ENCODE measurements at regions not wholly inside any gene's neighbourhood (a gene's known extent, or its start where the extent isn't known, plus 50 kb on each side); places are given as distances from the start of the nearest gene placed in this dataset.

DNA sequence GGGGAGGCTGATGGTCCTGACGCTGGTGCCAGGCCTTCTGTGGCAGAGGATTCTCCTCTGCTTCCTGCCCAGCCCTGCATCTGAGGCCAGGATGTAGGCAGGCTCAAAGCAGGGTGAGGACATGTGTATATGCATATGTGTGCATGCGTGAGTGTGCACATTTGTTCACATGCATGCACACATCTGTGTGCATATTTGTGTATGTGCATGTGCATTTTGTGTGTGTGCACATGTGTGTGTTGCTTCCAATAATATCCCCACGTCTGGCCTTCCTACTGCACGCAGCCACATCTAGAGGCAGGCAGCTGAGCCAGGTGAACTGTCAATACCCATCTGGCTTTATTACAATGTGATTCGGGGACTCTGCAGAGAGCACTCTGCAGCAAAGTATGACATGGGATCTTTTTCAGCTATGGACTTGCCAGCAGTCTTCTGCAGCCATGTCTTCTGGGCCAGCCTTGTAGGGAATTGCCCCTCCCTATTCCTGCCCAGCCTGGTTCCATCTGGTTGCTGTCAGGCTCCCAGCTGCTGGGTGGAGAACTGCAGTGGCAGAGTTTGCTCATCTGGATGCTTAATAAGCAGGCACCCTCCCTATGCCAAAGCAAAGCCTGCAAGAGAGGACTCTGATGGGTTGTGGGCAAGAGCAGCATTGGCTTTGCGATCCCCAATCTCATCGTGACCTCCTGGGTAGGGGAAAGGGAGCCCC, 140.7 kb downstream of the PFKFB3 start:
- no peaks in the 10 kb centered on the region for H3K36me3 Mint-ChIP-seq (ENCODE audit: low read depth)
- H3K4me3 Mint-ChIP-seq = peak overlapping the region; percentile 13
- Histone ChIP-seq H3K36me3 (ENCODE audit: insufficient read depth, low read length) (no peaks in the 10 kb centered on the region), H3K4me3 (ENCODE audit: low read length) (no peak overlapping the region), H3K27ac (ENCODE audit: low read depth in 1 of 2, low read length in 2 of 2) (no peak overlapping the region), H3K9me3 (ENCODE audit: control insufficient read depth in 1 of 2, insufficient read depth in 1 of 2, low read length in 2 of 2) (no peaks in the 10 kb centered on the region), H3K27me3 (ENCODE audit: control insufficient read depth in 1 of 2, insufficient read depth in 2 of 2, low read length in 2 of 2) (no peaks in the 10 kb centered on the region), H3K4me1 (ENCODE audit: insufficient read depth, low read length) (peaks cover 29% of the 10 kb centered on the region)
- H3K27ac Mint-ChIP-seq = peak overlapping the region; percentile 55
- intact Hi-C loops (cut with DNase I, micrococcal nuclease) = loop anchor here in 1 of 2 experiments (2.0 to 10.0 kb wide), 3 partner anchors 49 to 139 kb away; partner anchors contain the start of gene PFKFB3
- TF ChIP-seq, protein P1, sequence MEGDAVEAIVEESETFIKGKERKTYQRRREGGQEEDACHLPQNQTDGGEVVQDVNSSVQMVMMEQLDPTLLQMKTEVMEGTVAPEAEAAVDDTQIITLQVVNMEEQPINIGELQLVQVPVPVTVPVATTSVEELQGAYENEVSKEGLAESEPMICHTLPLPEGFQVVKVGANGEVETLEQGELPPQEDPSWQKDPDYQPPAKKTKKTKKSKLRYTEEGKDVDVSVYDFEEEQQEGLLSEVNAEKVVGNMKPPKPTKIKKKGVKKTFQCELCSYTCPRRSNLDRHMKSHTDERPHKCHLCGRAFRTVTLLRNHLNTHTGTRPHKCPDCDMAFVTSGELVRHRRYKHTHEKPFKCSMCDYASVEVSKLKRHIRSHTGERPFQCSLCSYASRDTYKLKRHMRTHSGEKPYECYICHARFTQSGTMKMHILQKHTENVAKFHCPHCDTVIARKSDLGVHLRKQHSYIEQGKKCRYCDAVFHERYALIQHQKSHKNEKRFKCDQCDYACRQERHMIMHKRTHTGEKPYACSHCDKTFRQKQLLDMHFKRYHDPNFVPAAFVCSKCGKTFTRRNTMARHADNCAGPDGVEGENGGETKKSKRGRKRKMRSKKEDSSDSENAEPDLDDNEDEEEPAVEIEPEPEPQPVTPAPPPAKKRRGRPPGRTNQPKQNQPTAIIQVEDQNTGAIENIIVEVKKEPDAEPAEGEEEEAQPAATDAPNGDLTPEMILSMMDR (IDR thresholded peaks at IDR 0.05) = no peak
- H3K4me1 Mint-ChIP-seq (ENCODE audit: low read depth) = peaks cover 45% of the 10 kb centered on the region
- ChIA-PET CTCF (no interaction called here), POLR2A (no interaction called here)
- no peaks in the 10 kb centered on the region for H3K27me3 Mint-ChIP-seq
- ATAC-seq (ENCODE audit: poor library complexity) (no peak), DNase-seq (no peak)
- H3K9me3 Mint-ChIP-seq = peaks cover 3% of the 10 kb centered on the region

DNA sequence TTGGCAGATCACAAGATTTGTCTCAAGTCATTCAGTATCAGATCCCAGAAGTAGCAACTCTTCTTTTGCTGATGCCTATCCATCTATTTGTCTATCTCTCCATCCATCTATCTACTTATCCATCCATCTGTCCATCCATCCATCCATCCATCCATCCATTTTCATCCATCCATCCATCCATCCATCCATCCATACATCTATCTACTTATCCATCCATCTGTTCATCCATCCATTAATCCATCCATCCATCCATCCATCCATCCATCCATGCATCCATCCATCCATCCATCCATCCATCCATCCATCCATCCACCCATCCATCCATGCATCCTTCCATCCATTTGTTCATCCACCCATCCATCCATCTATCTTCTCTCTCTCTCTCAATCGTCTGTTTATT, 142.7 kb downstream of the PFKFB3 start:
- TF ChIP-seq, protein P1 (IDR thresholded peaks at IDR 0.05) = no peak
- intact Hi-C loops (cut with DNase I, micrococcal nuclease) = loop anchor here in 1 of 2 experiments (2.0 to 10.0 kb wide), 3 partner anchors 51 to 141 kb away; partner anchors contain the start of gene PFKFB3
- no peaks in the 10 kb centered on the region for H3K27me3 Mint-ChIP-seq
- peak overlapping the region; percentile 54 for H3K27ac Mint-ChIP-seq
- Histone ChIP-seq H3K4me1 (ENCODE audit: insufficient read depth, low read length) (peaks cover 33% of the 10 kb centered on the region), H3K9me3 (ENCODE audit: control insufficient read depth in 1 of 2, insufficient read depth in 1 of 2, low read length in 2 of 2) (no peaks in the 10 kb centered on the region), H3K4me3 (ENCODE audit: low read length) (no peak overlapping the region), H3K27ac (ENCODE audit: low read depth in 1 of 2, low read length in 2 of 2) (no peak overlapping the region), H3K36me3 (ENCODE audit: insufficient read depth, low read length) (no peaks in the 10 kb centered on the region), H3K27me3 (ENCODE audit: control insufficient read depth in 1 of 2, insufficient read depth in 2 of 2, low read length in 2 of 2) (no peaks in the 10 kb centered on the region)
- peaks cover 3% of the 10 kb centered on the region for H3K9me3 Mint-ChIP-seq
- ChIA-PET POLR2A (interaction anchor here (1.0 kb wide), 1 partner anchor 8 kb away, joined by 3 read pairs; no protein-coding TSS in a partner anchor), CTCF (interaction anchor here (3.6 kb wide), 1 partner anchor 143 kb away, joined by 20 read pairs; the partner anchor contains the start of gene PFKFB3)
- DNase-seq (no peak), ATAC-seq (ENCODE audit: poor library complexity) (no peak)
- H3K36me3 Mint-ChIP-seq (ENCODE audit: low read depth) = no peaks in the 10 kb centered on the region
- peaks cover 59% of the 10 kb centered on the region for H3K4me1 Mint-ChIP-seq (ENCODE audit: low read depth)
- H3K4me3 Mint-ChIP-seq = no peak overlapping the region

- H3K36me3 ChIP-seq (ENCODE audit: insufficient read depth, low read length) = no peaks in the 10 kb centered on the region
- POLR2A ChIA-PET = interaction anchor here (0.6 to 3.1 kb wide), 10 partner anchors 9 to 191 kb away, joined by 3 to 74 read pairs (median 14); partner anchors contain the start of gene PFKFB3
- no peak for DNase-seq
- Mint-ChIP-seq H3K4me3 (peak overlapping the region; percentile 72), H3K27ac (peak overlapping the region; percentile 92), H3K27me3 (no peaks in the 10 kb centered on the region), H3K4me1 (ENCODE audit: low read depth) (peaks cover 63% of the 10 kb centered on the region), H3K36me3 (ENCODE audit: low read depth) (no peaks in the 10 kb centered on the region), H3K9me3 (peaks cover 3% of the 10 kb centered on the region)
- no peaks in the 10 kb centered on the region for H3K27me3 ChIP-seq (ENCODE audit: control insufficient read depth in 1 of 2, insufficient read depth in 2 of 2, low read length in 2 of 2)
- peak overlapping the region in 1 of 2 donors; percentile 80 for H3K27ac ChIP-seq (ENCODE audit: low read depth in 1 of 2, low read length in 2 of 2)
- no peak overlapping the region for H3K4me3 ChIP-seq (ENCODE audit: low read length)
- no peaks in the 10 kb centered on the region for H3K9me3 ChIP-seq (ENCODE audit: control insufficient read depth in 1 of 2, insufficient read depth in 1 of 2, low read length in 2 of 2)
- TF ChIP-seq, protein P1 (IDR thresholded peaks at IDR 0.05) = no peak
- intact Hi-C loops (cut with DNase I, micrococcal nuclease) = loop anchor here in 1 of 2 experiments (10.0 kb wide), 2 partner anchors 52 to 142 kb away; partner anchors contain the start of gene PFKFB3
- H3K4me1 ChIP-seq (ENCODE audit: insufficient read depth, low read length) = peaks cover 33% of the 10 kb centered on the region
- no peak for ATAC-seq (ENCODE audit: poor library complexity)
- CTCF ChIA-PET = interaction anchor here (2.4 to 7.7 kb wide), 4 partner anchors 55 to 144 kb away, joined by 7 to 36 read pairs (median 14); partner anchors contain the start of gene PFKFB3
Observed at GRCh38 chr10:6346631-6347030, 143.9 kb downstream of the PFKFB3 start.
